MM.1S (cell line): ENCODE measurements at regions not wholly inside any gene's neighbourhood (a gene's known extent, or its start where the extent isn't known, plus 50 kb on each side); places are given as distances from the start of the nearest gene placed in this dataset.

Experiments
- DNase-seq: peaks from one replicate; pipeline ENCODE4 v3.0.0-alpha.2; 2015
- H2AFZ ChIP-seq: fragments of 300-600 bp; sonication (generic); 2 replicates; pipeline ENCODE4 v1.6.0; 2016; ENCODE audit warnings: antibody characterized with exemption, low read length
- H3F3A ChIP-seq: fragments of 300-600 bp; sonication (generic); 2 replicates; pipeline ENCODE4 v1.6.1; 2016; ENCODE audit warnings: mild to moderate bottlenecking, antibody characterized with exemption, low read length, moderate library complexity, mixed read lengths; ENCODE audit not compliant: insufficient read depth
- H3K27ac ChIP-seq: fragments of 300-600 bp; sonication (generic); 2 replicates; pipeline ENCODE4 v1.5.1; 2016; ENCODE audit warnings: mild to moderate bottlenecking, low read length
- H3K27me3 ChIP-seq: fragments of 300-600 bp; sonication (generic); replicated peaks from 2 replicates; pipeline ENCODE4 v1.6.0; 2016; ENCODE audit warnings: low read length; ENCODE audit not compliant: insufficient read depth
- H3K36me3 ChIP-seq: fragments of 300-600 bp; sonication (generic); replicated peaks from 2 replicates; pipeline ENCODE4 v1.6.1; 2016; ENCODE audit warnings: mild to moderate bottlenecking, low read length, mixed read lengths; ENCODE audit not compliant: insufficient read depth
- H3K4me1 ChIP-seq: fragments of 300-600 bp; sonication (generic); 2 replicates; pipeline ENCODE4 v1.6.1; 2016; ENCODE audit warnings: low read length, mixed read lengths
- H3K4me2 ChIP-seq: fragments of 300-600 bp; sonication (generic); 2 replicates; pipeline ENCODE4 v1.6.0; 2016; ENCODE audit warnings: low read depth, low read length
- H3K4me3 ChIP-seq: fragments of 300-600 bp; sonication (generic); 2 replicates; pipeline ENCODE4 v1.5.1; 2016; ENCODE audit warnings: low read length, mixed read lengths
- H3K79me2 ChIP-seq: fragments of 300-600 bp; sonication (generic); 2 replicates; pipeline ENCODE4 v1.6.1; 2016; ENCODE audit warnings: mixed run types, low read length, mixed read lengths
- H3K9ac ChIP-seq: fragments of 300-600 bp; sonication (generic); 2 replicates; pipeline ENCODE4 v1.6.1; 2016; ENCODE audit warnings: low read length, mixed read lengths
- H3K9me2 ChIP-seq: fragments of 300-600 bp; sonication (generic); replicated peaks from 2 replicates; pipeline ENCODE4 v1.6.1; 2016; ENCODE audit warnings: mild to moderate bottlenecking, low read length, mixed read lengths; ENCODE audit not compliant: insufficient read depth
- H3K9me3 ChIP-seq: fragments of 300-600 bp; sonication (generic); replicated peaks from 2 replicates; pipeline ENCODE4 v1.6.1; 2016; ENCODE audit warnings: mild to moderate bottlenecking, low read length, mixed read lengths; ENCODE audit not compliant: insufficient read depth
- H4K20me1 ChIP-seq: fragments of 300-600 bp; sonication (generic); 2 replicates; pipeline ENCODE4 v1.6.1; 2016; ENCODE audit warnings: mild to moderate bottlenecking, low read length, moderate library complexity, mixed read lengths; ENCODE audit not compliant: insufficient read depth
- CTCF ChIP-seq: fragments of 300-600 bp; sonication (generic); IDR thresholded peaks from 2 replicates; pipeline ENCODE4 v1.5.1; 2016; ENCODE audit warnings: antibody characterized with exemption, low read length, mixed read lengths
- EZH2 ChIP-seq: fragments of 300-600 bp; sonication (generic); optimal IDR thresholded peaks from 2 replicates; pipeline ENCODE3; 2017; ENCODE audit warnings: low read depth, mild to moderate bottlenecking, antibody characterized with exemption, low read length, mixed read lengths
- EZH2phosphoT487 ChIP-seq: fragments of 300-600 bp; sonication (generic); IDR thresholded peaks from 2 replicates; pipeline ENCODE4 v1.6.1; 2018; ENCODE audit warnings: antibody characterized with exemption, low read length

- no peak for DNase-seq
- H2AFZ ChIP-seq, result no peak overlapping the region
These were observed 929.7 kb downstream of the C4orf33 start for GRCh38 chr4:130025701-130026100.

GRCh38 chr4:130026185-130026584 is 930.2 kb downstream of the C4orf33 start:
- no peak overlapping the region for H3K9ac ChIP-seq
- no peaks in the 10 kb centered on the region for H3K36me3 ChIP-seq
- no peaks in the 10 kb centered on the region for H3K9me3 ChIP-seq
- no peaks in the 10 kb centered on the region for H3F3A ChIP-seq
- H4K20me1 ChIP-seq, result no peaks in the 10 kb centered on the region
- DNase-seq, result no peak
- H3K4me1 ChIP-seq, result no peaks in the 10 kb centered on the region
- H3K9me2 ChIP-seq, result no peaks in the 10 kb centered on the region
- no peaks in the 10 kb centered on the region for H3K27me3 ChIP-seq
- no peak overlapping the region for H3K27ac ChIP-seq
- H3K4me3 ChIP-seq, result no peak overlapping the region
- no peak overlapping the region for H2AFZ ChIP-seq
- no peak overlapping the region for H3K4me2 ChIP-seq
- no peaks in the 10 kb centered on the region for H3K79me2 ChIP-seq
- no peak for TF ChIP-seq EZH2phosphoT487
- TF ChIP-seq EZH2, result no peak
- TF ChIP-seq CTCF, result no peak

More at GRCh38 chr4:130025701-130026100, 929.7 kb downstream of the C4orf33 start:
- no peak for TF ChIP-seq EZH2phosphoT487
- no peaks in the 10 kb centered on the region for H3K79me2 ChIP-seq
- no peak overlapping the region for H3K4me2 ChIP-seq
- H3K27ac ChIP-seq, result no peak overlapping the region
- no peaks in the 10 kb centered on the region for H3K9me3 ChIP-seq
- no peaks in the 10 kb centered on the region for H4K20me1 ChIP-seq
- H3K4me1 ChIP-seq, result no peaks in the 10 kb centered on the region
- H3K9ac ChIP-seq, result no peak overlapping the region
- H3K36me3 ChIP-seq, result no peaks in the 10 kb centered on the region
- no peak overlapping the region for H3K4me3 ChIP-seq
- H3K9me2 ChIP-seq, result no peaks in the 10 kb centered on the region
- H3K27me3 ChIP-seq, result no peaks in the 10 kb centered on the region
- H3F3A ChIP-seq, result no peaks in the 10 kb centered on the region

- no peak overlapping the region for H3K27ac ChIP-seq
- H3K4me2 ChIP-seq, result no peak overlapping the region
These were observed 932.0 kb downstream of the C4orf33 start for GRCh38 chr4:130027973-130028372.

More at GRCh38 chr4:130027973-130028372, 932.0 kb downstream of the C4orf33 start:
- Histone ChIP-seq H3K79me2 (no peaks in the 10 kb centered on the region), H3F3A (no peaks in the 10 kb centered on the region), H3K9ac (no peak overlapping the region), H3K4me3 (no peak overlapping the region), H3K27me3 (no peaks in the 10 kb centered on the region), H3K36me3 (no peaks in the 10 kb centered on the region), H2AFZ (no peak overlapping the region), H3K4me1 (no peaks in the 10 kb centered on the region), H3K9me2 (no peaks in the 10 kb centered on the region), H3K9me3 (no peaks in the 10 kb centered on the region), H4K20me1 (no peaks in the 10 kb centered on the region)
- no peak for TF ChIP-seq EZH2phosphoT487
- TF ChIP-seq EZH2, result no peak
- no peak for TF ChIP-seq CTCF
- no peak for DNase-seq
